ENCODE measurements at regions not wholly inside any gene's neighbourhood (a gene's known extent, or its start where the extent isn't known, plus 50 kb on each side); places are given as distances from the start of the nearest gene placed in this dataset.
"Not testable (repeated sequence)": the region's sequence is repeated elsewhere in the genome, so short reads cannot be mapped to it uniquely, and the experiment has no call there.

DNA sequence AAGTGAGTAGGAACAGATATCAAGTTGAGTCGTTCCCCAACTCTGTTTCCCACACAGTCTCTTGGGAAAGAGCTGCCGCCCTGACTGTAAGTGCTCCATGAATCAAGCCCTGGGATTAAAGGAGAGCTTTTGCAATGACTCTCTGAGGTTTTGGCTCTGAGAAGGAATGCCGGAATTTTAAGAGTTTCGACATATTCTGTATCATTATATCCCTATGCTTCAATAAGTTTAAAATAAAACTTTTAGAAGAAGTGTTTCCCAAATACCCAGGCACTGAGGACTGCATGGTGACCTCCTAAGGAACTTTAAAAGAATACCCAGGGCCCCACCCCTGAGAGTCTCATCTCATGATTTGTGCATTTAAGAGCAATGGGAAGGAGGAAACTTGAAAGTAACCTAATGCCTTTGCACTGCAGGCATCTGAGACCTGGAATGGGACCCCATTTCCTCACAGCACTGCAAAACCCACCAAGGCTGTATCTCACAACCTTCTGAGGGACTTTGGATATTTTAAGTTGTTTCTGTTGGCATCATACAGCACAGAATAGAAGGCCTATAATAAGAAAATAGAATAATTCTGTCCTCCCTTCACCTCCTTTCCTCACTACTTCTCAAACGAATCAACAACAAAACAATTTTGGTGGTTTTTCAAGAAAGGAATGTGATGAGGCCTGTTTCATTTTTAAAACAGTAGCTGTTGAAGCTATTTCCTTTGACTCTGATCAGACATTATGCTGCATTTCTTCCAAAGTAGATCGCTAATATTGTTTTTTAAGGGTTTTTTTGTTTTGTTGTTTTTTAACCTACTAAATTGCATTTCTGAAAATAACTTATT, 121.2 kb downstream of the GASK1B start:
- DNase-seq (ENCODE audit: low read depth), result peak; percentile 81

- DNase-seq (ENCODE audit: low read depth), result no peak
Observed at GRCh38 chr4:158050942-158051341, 121.9 kb downstream of the GASK1B start.

GRCh38 chr4:158046345-158046744, 126.5 kb downstream of the GASK1B start:
- DNase-seq (ENCODE audit: low read depth), result no peak

DNA sequence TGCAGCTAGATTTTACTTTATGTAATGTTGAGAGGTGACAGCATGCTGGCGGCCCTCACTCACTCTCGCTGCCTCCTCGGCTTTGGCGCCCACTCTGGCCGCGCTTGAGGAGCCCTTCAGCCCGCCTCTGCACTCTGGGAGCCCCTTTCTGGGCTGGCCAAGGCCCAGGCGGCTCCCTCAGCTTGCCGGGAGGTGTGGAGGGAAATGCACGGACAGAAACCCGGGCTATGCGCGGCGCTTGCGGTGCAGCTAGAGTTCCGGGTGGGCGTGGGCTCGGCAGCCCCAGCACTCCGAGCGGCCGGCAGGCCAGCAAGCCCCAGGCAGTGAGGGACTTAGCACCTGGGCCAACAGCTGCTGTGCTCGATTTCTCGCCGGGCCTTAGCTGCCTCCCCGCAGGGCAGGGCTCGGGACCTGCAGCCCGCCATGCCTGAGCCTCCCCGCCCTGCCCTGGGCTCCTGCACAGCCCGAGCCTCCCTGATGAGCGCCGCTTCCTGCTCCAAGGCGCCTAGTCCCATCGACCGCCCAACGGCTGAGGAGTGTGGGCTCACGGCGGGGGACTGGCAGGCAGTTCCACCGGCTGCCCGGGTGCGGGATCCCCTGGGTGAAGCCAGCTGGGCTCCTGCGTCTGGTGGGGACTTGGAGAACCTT, 128.7 kb downstream of the GASK1B start:
- DNase-seq (ENCODE audit: low read depth), result no peak

- DNase-seq (ENCODE audit: low read depth), result no peak
Observed at GRCh38 chr4:158042591-158043030, 130.2 kb downstream of the GASK1B start.

DNA sequence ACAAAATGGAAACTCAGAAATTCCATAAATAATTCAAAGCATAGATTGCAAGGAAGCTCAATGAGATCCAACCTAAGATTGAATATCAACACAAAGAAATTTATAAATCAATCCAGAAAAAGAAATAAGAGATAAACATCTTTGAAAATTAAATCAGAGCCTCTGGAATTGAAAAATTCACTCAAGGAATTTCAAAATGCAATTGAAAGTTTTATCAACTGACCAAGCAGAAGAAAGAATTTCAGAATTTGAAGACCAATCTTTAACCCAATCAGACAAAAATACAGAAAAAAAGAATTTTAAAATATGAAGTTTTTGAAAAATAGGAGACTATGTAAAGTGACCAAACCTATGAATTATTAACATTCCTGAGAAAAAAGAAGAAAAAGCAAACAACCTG, 134.1 kb downstream of the GASK1B start:
- DNase-seq (ENCODE audit: low read depth), result no peak

- no peak for DNase-seq (ENCODE audit: low read depth)
Observed at GRCh38 chr4:158036998-158037397, 135.8 kb downstream of the GASK1B start.

- DNase-seq (ENCODE audit: low read depth), result no peak
Observed at GRCh38 chr4:158035662-158036195, 137.1 kb downstream of the GASK1B start.

- no peak for DNase-seq (ENCODE audit: low read depth)
Observed at GRCh38 chr4:158033416-158034120, 139.3 kb downstream of the GASK1B start.

DNA sequence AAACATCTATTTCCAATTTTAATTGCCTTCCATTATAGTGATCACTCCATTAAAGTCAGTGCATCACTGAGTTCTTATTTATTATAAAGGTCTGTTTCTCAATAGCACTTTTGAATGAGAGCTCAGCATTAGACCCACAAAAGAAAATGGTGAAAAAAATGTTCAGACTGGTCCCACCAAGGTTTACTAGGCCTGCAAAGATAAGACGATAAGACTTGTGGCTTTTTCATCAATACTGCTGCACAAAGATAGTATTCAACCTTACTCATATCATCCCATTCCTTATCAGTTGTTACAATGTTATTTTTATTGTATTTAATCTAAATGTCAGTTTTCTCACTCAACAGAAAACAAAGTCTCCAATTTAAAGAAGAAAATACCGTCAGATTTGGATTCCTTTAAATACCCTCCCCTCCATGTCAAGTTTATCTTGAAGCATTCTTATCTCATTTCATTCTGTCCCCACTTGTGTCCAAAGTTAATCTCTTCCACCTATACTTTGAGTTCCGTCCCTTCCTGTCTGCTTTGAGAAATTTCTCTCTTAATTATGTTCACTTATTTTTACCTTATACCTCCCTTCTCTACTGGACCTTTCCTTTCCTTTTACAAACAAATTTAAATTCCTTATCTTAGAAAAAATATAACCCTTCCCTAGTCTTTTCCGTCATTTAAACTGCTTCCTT, 140.0 kb downstream of the GASK1B start:
- no peak for DNase-seq (ENCODE audit: low read depth)

- not testable (repeated sequence) for DNase-seq (ENCODE audit: low read depth)
Observed at GRCh38 chr4:158028381-158028780, 144.4 kb downstream of the GASK1B start.

- no peak for DNase-seq (ENCODE audit: low read depth)
Observed at GRCh38 chr4:158025131-158025530, 147.7 kb downstream of the GASK1B start.

GRCh38 chr4:158020734-158021346, 152.0 kb downstream of the GASK1B start:
- peak; percentile 88 for DNase-seq (ENCODE audit: low read depth)

- peak; percentile 88 for DNase-seq (ENCODE audit: low read depth)
Observed at GRCh38 chr4:158020176-158020575, 152.6 kb downstream of the GASK1B start.

DNA sequence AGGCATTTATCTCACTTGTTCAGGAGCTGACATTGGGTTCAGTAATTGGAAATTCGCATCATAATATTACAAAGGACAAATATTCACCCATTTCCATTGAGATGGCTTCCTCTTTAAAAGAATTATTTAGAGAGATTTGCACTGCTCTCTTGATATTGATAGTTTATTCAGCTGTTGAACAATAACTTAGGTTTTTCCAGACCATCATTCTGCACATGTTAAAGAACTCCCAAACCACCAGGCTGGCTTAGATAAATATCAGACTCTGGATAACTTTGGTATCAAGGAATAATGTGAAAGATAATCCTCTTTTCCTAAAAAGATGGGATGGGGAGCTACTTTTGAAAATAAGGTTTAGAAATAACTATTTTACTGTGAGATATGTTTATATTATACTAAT, 154.0 kb downstream of the GASK1B start:
- DNase-seq (ENCODE audit: low read depth), result no peak

DNA sequence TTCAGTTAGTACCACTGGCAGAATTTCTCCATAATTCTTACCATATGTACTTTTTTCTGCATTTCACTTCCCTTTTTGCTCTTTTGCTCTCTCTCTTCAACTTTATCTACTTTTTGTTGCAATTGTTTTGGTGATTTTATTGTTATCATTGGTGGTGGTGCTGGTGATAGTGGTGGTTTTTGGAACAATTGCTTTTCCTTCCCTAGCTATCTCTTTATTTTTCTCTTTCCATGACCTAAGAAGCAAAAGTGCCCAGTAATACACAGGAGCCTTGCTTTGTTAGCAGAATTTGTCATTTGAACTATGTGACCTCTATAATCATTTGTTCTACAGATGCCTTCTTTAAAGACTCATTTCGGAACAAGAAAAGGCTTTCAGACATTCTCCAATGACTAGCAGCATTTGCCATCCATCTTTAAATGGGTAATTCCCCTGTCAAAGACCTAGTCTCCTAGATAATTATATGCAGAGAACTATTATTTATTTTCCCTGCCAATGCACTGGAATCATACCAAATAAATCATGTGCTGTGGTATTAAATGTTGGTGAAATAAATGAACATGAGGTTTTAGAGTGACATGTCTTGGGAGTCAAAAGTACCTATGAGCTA, 154.5 kb downstream of the GASK1B start:
- no peak for DNase-seq (ENCODE audit: low read depth)

DNA sequence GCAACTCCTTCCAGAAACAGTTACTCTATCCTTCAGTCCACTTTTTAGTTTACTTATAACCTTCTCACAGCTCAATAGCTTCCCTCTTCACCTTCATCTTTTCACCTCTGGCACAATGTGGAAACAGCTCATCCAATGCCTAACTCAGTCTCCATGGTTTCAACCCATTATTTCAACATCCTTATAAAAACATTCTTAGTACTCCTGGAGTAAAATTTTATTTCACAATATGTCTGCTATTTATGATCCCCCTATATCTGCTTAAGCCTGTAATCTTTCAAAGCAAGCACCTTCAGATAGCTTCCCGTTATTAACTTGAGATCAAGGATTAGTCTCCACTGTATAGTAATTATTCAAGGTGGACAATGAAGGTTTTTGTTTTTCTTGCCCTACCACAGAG, 156.3 kb downstream of the GASK1B start:
- DNase-seq (ENCODE audit: low read depth), result no peak

- peak; percentile 59 for DNase-seq (ENCODE audit: low read depth)
Observed at GRCh38 chr4:158015241-158015640, 157.6 kb downstream of the GASK1B start.

DNA sequence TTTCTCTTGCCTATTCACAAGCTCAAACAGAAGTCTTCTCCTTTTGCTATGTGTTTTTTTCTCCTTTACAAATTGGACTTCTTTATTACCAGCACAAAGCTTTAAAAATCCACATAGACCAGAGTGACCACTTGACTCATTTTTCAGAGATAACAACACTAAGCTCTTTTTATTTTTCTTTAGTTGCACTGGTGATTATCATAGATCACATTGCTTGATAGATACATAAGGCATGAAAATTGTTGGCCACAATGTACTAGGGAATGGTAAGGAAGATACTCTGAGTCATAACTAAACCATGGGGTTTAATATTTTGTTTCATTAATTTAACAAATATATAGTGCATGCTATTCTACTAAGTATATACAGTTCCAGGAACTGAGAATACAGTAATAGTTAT, 159.0 kb downstream of the GASK1B start:
- peak; percentile 81 for DNase-seq (ENCODE audit: low read depth)

- DNase-seq (ENCODE audit: low read depth), result no peak
Observed at GRCh38 chr4:158010361-158010760, 162.5 kb downstream of the GASK1B start.

DNA sequence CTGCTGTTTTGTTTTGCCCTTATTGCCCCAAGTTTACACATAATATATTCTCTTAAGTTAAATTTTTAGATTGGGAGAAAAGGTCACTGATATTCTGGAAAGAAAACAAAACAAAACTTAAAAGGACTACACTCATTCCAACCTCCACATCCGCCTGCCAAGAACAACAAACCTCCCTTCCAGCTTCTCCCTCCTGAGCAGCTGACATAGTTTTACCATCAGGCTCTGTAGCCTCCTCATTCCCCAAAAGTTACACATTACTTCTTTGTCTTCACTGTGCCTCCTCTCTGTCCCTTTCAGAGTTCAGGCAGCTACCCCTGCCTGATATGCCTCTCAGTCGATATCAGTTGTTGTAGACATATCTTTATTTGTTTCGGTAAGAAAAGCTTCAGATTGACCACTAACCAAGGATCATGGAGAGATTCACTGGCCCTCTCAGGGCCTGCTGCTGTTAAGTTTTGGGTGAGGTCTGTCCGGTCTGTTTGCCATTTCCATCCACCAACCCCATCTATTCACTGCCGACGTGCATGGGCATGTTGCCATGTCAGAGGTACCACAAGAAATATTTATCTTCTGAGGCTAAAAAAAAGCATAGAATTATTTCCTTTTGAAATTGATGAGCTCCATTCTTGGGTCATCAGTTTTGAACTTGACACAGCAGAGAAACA, 164.1 kb downstream of the GASK1B start:
- DNase-seq (ENCODE audit: low read depth), result peak; percentile 43
